HFF-Myc (cell line): ENCODE measurements at regions not wholly inside any gene's neighbourhood (a gene's known extent, or its start where the extent isn't known, plus 50 kb on each side); places are given as distances from the start of the nearest gene placed in this dataset.
"Not testable (repeated sequence)": the region's sequence is repeated elsewhere in the genome, so short reads cannot be mapped to it uniquely, and the experiment has no call there.

Experiments
- DNase-seq: peaks from one replicate; pipeline ENCODE4 v3.0.0-alpha.2; 2011; ENCODE audit warnings: low read depth; ENCODE audit errors: extremely low read depth
- H3K4me3 ChIP-seq: replicated peaks from 2 replicates; pipeline ENCODE4 v1.5.1; 2011; ENCODE audit warnings: low read depth, mild to moderate bottlenecking, control low read depth, low read length
- TF ChIP-seq, protein P1 (sequence below): IDR thresholded peaks from 2 replicates; pipeline ENCODE4 v1.5.1; 2012; ENCODE audit warnings: mild to moderate bottlenecking, low read depth, low read length, control low read depth; ENCODE audit errors: missing control alignments

DNA sequence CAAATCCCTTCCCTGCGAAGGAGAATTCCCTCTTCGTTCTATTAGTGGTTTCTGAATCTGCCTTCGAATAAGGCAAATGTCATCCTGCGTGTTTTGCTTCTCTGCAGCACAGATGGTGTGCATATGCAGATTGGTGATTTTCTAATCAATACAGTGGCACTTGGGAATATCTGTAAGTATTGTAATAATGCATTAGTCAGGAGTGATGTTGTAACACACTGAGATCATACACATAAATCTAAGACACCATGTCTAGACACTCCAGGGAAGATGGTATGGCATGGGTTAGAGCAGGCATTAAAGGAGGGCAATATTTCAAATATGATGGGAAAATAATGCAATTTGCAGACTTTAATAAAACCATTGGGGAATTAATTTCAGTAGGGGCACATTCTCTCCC lies 513.2 kb upstream of the PTBP2 start:
- H3K4me3 ChIP-seq = no peak overlapping the region
- no peak for DNase-seq
- TF ChIP-seq, protein P1, sequence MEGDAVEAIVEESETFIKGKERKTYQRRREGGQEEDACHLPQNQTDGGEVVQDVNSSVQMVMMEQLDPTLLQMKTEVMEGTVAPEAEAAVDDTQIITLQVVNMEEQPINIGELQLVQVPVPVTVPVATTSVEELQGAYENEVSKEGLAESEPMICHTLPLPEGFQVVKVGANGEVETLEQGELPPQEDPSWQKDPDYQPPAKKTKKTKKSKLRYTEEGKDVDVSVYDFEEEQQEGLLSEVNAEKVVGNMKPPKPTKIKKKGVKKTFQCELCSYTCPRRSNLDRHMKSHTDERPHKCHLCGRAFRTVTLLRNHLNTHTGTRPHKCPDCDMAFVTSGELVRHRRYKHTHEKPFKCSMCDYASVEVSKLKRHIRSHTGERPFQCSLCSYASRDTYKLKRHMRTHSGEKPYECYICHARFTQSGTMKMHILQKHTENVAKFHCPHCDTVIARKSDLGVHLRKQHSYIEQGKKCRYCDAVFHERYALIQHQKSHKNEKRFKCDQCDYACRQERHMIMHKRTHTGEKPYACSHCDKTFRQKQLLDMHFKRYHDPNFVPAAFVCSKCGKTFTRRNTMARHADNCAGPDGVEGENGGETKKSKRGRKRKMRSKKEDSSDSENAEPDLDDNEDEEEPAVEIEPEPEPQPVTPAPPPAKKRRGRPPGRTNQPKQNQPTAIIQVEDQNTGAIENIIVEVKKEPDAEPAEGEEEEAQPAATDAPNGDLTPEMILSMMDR = no peak

DNA sequence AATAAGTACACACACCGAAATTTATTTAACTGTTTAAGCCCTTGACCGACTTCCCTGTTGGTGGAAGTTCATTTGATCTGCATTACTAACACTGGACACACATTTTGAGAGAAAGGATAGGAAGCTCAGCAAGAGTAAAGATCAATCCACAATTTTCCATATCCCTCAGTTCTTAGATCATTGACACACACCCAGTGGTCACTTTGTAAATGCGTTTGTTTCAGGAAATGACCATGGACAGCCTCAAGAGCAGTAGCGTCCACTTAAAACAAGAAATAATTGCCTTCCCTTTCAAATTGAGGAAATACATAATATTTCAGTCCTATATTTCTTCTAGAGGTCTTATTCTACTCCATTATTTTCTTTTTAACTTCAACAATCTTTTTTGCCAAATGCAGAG lies 511.5 kb upstream of the PTBP2 start:
- TF ChIP-seq, protein P1 = no peak
- no peak overlapping the region for H3K4me3 ChIP-seq
- DNase-seq = no peak

DNA sequence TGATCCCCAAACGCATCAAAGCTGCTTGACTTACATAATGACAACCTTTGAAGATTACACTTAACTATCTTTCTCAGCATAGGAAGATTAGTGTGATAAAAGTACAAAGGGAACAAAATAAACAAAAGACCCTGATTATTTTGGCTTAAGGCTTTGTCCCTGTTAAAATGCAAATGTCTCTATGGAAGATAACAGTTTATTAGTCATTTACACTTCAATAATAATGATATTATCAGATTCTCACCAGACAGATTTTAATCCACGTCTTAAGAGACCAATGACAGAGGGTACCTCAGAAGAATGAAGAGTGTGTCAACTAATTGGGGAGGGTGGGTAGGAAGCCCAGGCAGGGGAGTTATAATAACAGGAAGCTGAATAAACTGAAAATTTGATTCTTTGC lies 510.4 kb upstream of the PTBP2 start:
- no peak overlapping the region for H3K4me3 ChIP-seq
- no peak for DNase-seq
- TF ChIP-seq, protein P1 = no peak

DNA sequence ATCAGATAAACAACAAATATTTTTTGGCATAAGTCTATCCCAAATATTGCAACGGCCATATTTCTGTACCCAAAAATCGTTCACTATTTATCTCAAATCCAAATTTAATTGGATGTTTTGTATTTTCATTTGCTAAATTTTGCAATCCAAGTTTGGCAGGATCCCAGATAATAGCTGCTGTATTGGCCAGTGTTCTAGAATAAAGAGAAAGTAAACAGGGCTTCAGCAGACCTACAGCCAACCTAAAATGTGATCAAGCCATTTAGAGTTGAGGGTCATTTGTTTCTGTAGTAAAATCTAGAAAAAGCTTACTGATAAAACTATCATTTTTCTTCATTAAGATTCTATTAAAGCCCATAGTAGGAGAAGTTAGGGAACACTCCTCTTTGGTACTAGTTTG lies 506.6 kb upstream of the PTBP2 start:
- TF ChIP-seq, protein P1 = no peak
- H3K4me3 ChIP-seq = no peak overlapping the region
- DNase-seq = no peak

DNA sequence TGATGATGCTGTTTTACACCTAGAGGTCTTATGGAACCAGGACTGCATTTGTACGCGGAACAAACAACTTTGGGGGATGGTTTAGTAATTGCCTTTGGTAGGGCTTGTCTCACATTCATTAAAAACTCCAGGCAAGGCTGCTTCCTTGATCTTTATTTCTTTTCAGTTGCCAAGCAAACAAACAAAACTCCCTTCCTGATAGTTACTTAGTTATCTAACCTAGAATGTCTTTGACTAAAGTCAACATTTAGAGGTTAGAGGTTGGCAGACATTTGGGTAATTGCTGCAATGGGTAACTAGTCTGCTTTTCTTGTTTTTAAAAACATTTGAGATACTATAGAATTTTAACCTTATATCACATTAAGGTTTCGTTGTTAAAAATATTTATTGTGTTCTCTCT lies 500.9 kb upstream of the PTBP2 start:
- DNase-seq = no peak
- TF ChIP-seq, protein P1 = no peak
- H3K4me3 ChIP-seq = no peak overlapping the region

DNA sequence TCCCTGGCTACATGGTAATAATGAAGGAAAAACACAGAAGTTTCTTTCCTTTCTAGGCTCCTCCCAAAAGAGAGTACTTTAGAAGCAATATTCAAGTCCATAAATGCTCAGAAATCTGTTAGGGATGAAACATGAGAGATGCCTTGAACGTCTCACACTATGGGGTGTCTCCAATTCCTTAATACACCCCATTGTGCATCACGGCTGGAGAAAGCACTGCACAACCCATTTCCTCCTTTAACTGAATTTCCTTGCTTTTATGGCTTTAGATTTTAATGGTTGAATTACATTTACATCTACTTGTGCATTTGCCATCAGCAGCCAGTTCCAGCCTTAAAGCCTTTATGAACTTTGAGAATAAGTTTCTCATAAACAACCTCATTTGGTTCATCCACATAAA lies 498.9 kb upstream of the PTBP2 start:
- DNase-seq = no peak
- TF ChIP-seq, protein P1 = no peak
- H3K4me3 ChIP-seq = no peak overlapping the region

DNA sequence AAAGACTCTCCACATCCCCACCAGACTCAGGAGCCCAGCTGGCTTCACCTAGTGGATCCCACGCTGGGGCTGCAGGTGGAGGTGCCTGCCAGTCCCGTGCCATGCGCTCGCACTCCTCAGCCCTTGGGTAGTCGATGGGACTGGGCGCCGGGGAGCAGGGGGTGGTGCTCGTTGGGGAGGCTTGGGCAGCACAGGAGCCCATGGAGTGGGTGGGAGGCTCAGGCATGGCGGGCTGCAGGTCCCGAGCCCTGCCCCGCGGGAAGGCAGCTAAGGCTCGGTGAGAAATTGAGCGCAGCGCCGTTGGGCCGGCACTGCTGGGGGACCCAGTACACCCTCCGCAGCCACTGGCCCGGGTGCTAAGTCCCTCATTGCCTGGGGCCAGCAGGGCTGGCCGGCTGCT lies 497.4 kb upstream of the PTBP2 start:
- not testable (repeated sequence) for DNase-seq, H3K4me3 ChIP-seq
